ENCODE measurements at regions not wholly inside any gene's neighbourhood (a gene's known extent, or its start where the extent isn't known, plus 50 kb on each side); places are given as distances from the start of the nearest gene placed in this dataset.
"Not testable (repeated sequence)": the region's sequence is repeated elsewhere in the genome, so short reads cannot be mapped to it uniquely, and the experiment has no call there.

GRCh38 chr2:146978577-146979555, 866.0 kb upstream of the ACVR2A start:
- no peaks in the 10 kb centered on the region for H3K27me3 ChIP-seq (ENCODE audit: control insufficient read depth in 3 of 3, insufficient read depth in 3 of 3, low read length in 3 of 3)
- no peak overlapping the region for H3K4me3 ChIP-seq (ENCODE audit: low read depth in 1 of 3, low read length in 3 of 3)

GRCh38 chr2:146970981-146971380, 873.8 kb upstream of the ACVR2A start:
- not testable (repeated sequence) for H3K4me3 ChIP-seq (ENCODE audit: low read depth in 1 of 3, low read length in 3 of 3); H3K36me3 ChIP-seq (ENCODE audit: control insufficient read depth in 3 of 3, insufficient read depth in 2 of 3, low read depth in 1 of 3, low read length in 3 of 3); H3K27ac ChIP-seq (ENCODE audit: low read depth in 1 of 3, low read length in 2 of 3); H3K4me1 ChIP-seq (ENCODE audit: control insufficient read depth in 3 of 3, insufficient read depth in 2 of 3, low read depth in 1 of 3, low read length in 2 of 3); DNase-seq; H3K27me3 ChIP-seq (ENCODE audit: control insufficient read depth in 3 of 3, insufficient read depth in 3 of 3, low read length in 3 of 3); H3K9me3 ChIP-seq (ENCODE audit: control insufficient read depth in 2 of 2, insufficient read depth in 1 of 2, low read depth in 1 of 2, low read length in 1 of 2); FAIRE-seq
- 86 to 90% (median 86%) methylated on average over 4 of the region's 4 CpGs for WGBS, 3 donors

More at GRCh38 chr2:146978577-146979555, 866.0 kb upstream of the ACVR2A start:
- DNase-seq = no peak
- Histone ChIP-seq H3K36me3 (ENCODE audit: control insufficient read depth in 3 of 3, insufficient read depth in 2 of 3, low read depth in 1 of 3, low read length in 3 of 3) (no peaks in the 10 kb centered on the region), H3K9me3 (ENCODE audit: control insufficient read depth in 2 of 2, insufficient read depth in 1 of 2, low read depth in 1 of 2, low read length in 1 of 2) (no peaks in the 10 kb centered on the region), H3K27ac (ENCODE audit: low read depth in 1 of 3, low read length in 2 of 3) (no peak overlapping the region), H3K4me1 (ENCODE audit: control insufficient read depth in 3 of 3, insufficient read depth in 2 of 3, low read depth in 1 of 3, low read length in 2 of 3) (no peaks in the 10 kb centered on the region)
- WGBS, 3 donors = 86 to 91% (median 90%) methylated on average over 5 of the region's 5 CpGs
- no peak for FAIRE-seq

- not testable (repeated sequence) for FAIRE-seq; H3K9me3 ChIP-seq (ENCODE audit: control insufficient read depth in 2 of 2, insufficient read depth in 1 of 2, low read depth in 1 of 2, low read length in 1 of 2); DNase-seq; H3K36me3 ChIP-seq (ENCODE audit: control insufficient read depth in 3 of 3, insufficient read depth in 2 of 3, low read depth in 1 of 3, low read length in 3 of 3); H3K27me3 ChIP-seq (ENCODE audit: control insufficient read depth in 3 of 3, insufficient read depth in 3 of 3, low read length in 3 of 3); H3K4me3 ChIP-seq (ENCODE audit: low read depth in 1 of 3, low read length in 3 of 3); H3K27ac ChIP-seq (ENCODE audit: low read depth in 1 of 3, low read length in 2 of 3); H3K4me1 ChIP-seq (ENCODE audit: control insufficient read depth in 3 of 3, insufficient read depth in 2 of 3, low read depth in 1 of 3, low read length in 2 of 3)
- 83 to 84% (median 84%) methylated on average over 3 of the region's 3 CpGs for WGBS, 3 donors
Observed at GRCh38 chr2:146969703-146970102, 875.1 kb upstream of the ACVR2A start.

- H3K27me3 ChIP-seq (ENCODE audit: control insufficient read depth in 3 of 3, insufficient read depth in 3 of 3, low read length in 3 of 3) = no peaks in the 10 kb centered on the region
- no peak for FAIRE-seq
- no peaks in the 10 kb centered on the region for H3K36me3 ChIP-seq (ENCODE audit: control insufficient read depth in 3 of 3, insufficient read depth in 2 of 3, low read depth in 1 of 3, low read length in 3 of 3)
- 62 to 74% (median 71%) methylated on average over 1 of the region's 1 CpG for WGBS, 3 donors
- H3K4me3 ChIP-seq (ENCODE audit: low read depth in 1 of 3, low read length in 3 of 3) = no peak overlapping the region
- H3K27ac ChIP-seq (ENCODE audit: low read depth in 1 of 3, low read length in 2 of 3) = no peak overlapping the region
- H3K9me3 ChIP-seq (ENCODE audit: control insufficient read depth in 2 of 2, insufficient read depth in 1 of 2, low read depth in 1 of 2, low read length in 1 of 2) = peaks cover 0 to 3% of the 10 kb centered on the region in 2 donors
- H3K4me1 ChIP-seq (ENCODE audit: control insufficient read depth in 3 of 3, insufficient read depth in 2 of 3, low read depth in 1 of 3, low read length in 2 of 3) = no peaks in the 10 kb centered on the region
- DNase-seq = no peak
Observed at GRCh38 chr2:146964494-146964893, 880.3 kb upstream of the ACVR2A start.

- WGBS, 3 donors = 71 to 87% (median 85%) methylated on average over 5 of the region's 5 CpGs
- no peaks in the 10 kb centered on the region for H3K9me3 ChIP-seq (ENCODE audit: control insufficient read depth in 2 of 2, insufficient read depth in 1 of 2, low read depth in 1 of 2, low read length in 1 of 2)
- FAIRE-seq = no peak
- no peak overlapping the region for H3K27ac ChIP-seq (ENCODE audit: low read depth in 1 of 3, low read length in 2 of 3)
- H3K36me3 ChIP-seq (ENCODE audit: control insufficient read depth in 3 of 3, insufficient read depth in 2 of 3, low read depth in 1 of 3, low read length in 3 of 3) = no peaks in the 10 kb centered on the region
- no peaks in the 10 kb centered on the region for H3K4me1 ChIP-seq (ENCODE audit: control insufficient read depth in 3 of 3, insufficient read depth in 2 of 3, low read depth in 1 of 3, low read length in 2 of 3)
- no peaks in the 10 kb centered on the region for H3K27me3 ChIP-seq (ENCODE audit: control insufficient read depth in 3 of 3, insufficient read depth in 3 of 3, low read length in 3 of 3)
- no peak for DNase-seq
- no peak overlapping the region for H3K4me3 ChIP-seq (ENCODE audit: low read depth in 1 of 3, low read length in 3 of 3)
Observed at GRCh38 chr2:146954544-146954943, 890.3 kb upstream of the ACVR2A start.

GRCh38 chr2:146952696-146953095, 892.1 kb upstream of the ACVR2A start:
- 55 to 73% (median 62%) methylated on average over 3 of the region's 3 CpGs for WGBS, 3 donors
- Histone ChIP-seq H3K36me3 (ENCODE audit: control insufficient read depth in 3 of 3, insufficient read depth in 2 of 3, low read depth in 1 of 3, low read length in 3 of 3) (no peaks in the 10 kb centered on the region), H3K27ac (ENCODE audit: low read depth in 1 of 3, low read length in 2 of 3) (no peak overlapping the region), H3K27me3 (ENCODE audit: control insufficient read depth in 3 of 3, insufficient read depth in 3 of 3, low read length in 3 of 3) (no peaks in the 10 kb centered on the region), H3K9me3 (ENCODE audit: control insufficient read depth in 2 of 2, insufficient read depth in 1 of 2, low read depth in 1 of 2, low read length in 1 of 2) (no peaks in the 10 kb centered on the region), H3K4me3 (ENCODE audit: low read depth in 1 of 3, low read length in 3 of 3) (no peak overlapping the region), H3K4me1 (ENCODE audit: control insufficient read depth in 3 of 3, insufficient read depth in 2 of 3, low read depth in 1 of 3, low read length in 2 of 3) (no peaks in the 10 kb centered on the region)
- FAIRE-seq (no peak), DNase-seq (no peak)

GRCh38 chr2:146950911-146951310, 893.9 kb upstream of the ACVR2A start:
- WGBS, 3 donors = 93 to 94% (median 94%) methylated on average over 4 of the region's 4 CpGs
- FAIRE-seq (no peak), DNase-seq (no peak)
- H3K27me3 ChIP-seq (ENCODE audit: control insufficient read depth in 3 of 3, insufficient read depth in 3 of 3, low read length in 3 of 3) = no peaks in the 10 kb centered on the region
- no peaks in the 10 kb centered on the region for H3K4me1 ChIP-seq (ENCODE audit: control insufficient read depth in 3 of 3, insufficient read depth in 2 of 3, low read depth in 1 of 3, low read length in 2 of 3)
- H3K4me3 ChIP-seq (ENCODE audit: low read depth in 1 of 3, low read length in 3 of 3) = no peak overlapping the region
- H3K27ac ChIP-seq (ENCODE audit: low read depth in 1 of 3, low read length in 2 of 3) = no peak overlapping the region
- H3K36me3 ChIP-seq (ENCODE audit: control insufficient read depth in 3 of 3, insufficient read depth in 2 of 3, low read depth in 1 of 3, low read length in 3 of 3) = no peaks in the 10 kb centered on the region
- H3K9me3 ChIP-seq (ENCODE audit: control insufficient read depth in 2 of 2, insufficient read depth in 1 of 2, low read depth in 1 of 2, low read length in 1 of 2) = no peaks in the 10 kb centered on the region

GRCh38 chr2:146950361-146950760, 894.5 kb upstream of the ACVR2A start:
- DNase-seq (no peak), FAIRE-seq (no peak)
- H3K4me1 ChIP-seq (ENCODE audit: control insufficient read depth in 3 of 3, insufficient read depth in 2 of 3, low read depth in 1 of 3, low read length in 2 of 3) = no peaks in the 10 kb centered on the region
- H3K36me3 ChIP-seq (ENCODE audit: control insufficient read depth in 3 of 3, insufficient read depth in 2 of 3, low read depth in 1 of 3, low read length in 3 of 3) = no peaks in the 10 kb centered on the region
- no peaks in the 10 kb centered on the region for H3K9me3 ChIP-seq (ENCODE audit: control insufficient read depth in 2 of 2, insufficient read depth in 1 of 2, low read depth in 1 of 2, low read length in 1 of 2)
- 89 to 96% (median 92%) methylated on average over 3 of the region's 3 CpGs for WGBS, 3 donors
- H3K4me3 ChIP-seq (ENCODE audit: low read depth in 1 of 3, low read length in 3 of 3) = no peak overlapping the region
- H3K27ac ChIP-seq (ENCODE audit: low read depth in 1 of 3, low read length in 2 of 3) = no peak overlapping the region
- no peaks in the 10 kb centered on the region for H3K27me3 ChIP-seq (ENCODE audit: control insufficient read depth in 3 of 3, insufficient read depth in 3 of 3, low read length in 3 of 3)
